Spleen (tissue), 7 donors: ENCODE measurements at regions not wholly inside any gene's neighbourhood (a gene's known extent, or its start where the extent isn't known, plus 50 kb on each side); places are given as distances from the start of the nearest gene placed in this dataset.

Experiments
- POLR2A ChIP-seq, 3 donors: fragments of 450-650 bp; IDR thresholded peaks; one replicate each; pipeline ENCODE4 v1.5.1; 2017; ENCODE audit warnings: antibody characterized with exemption in 3 of 3, mild to moderate bottlenecking in 1 of 3
- POLR2AphosphoS5 ChIP-seq, 3 donors: sonication (generic); formaldehyde crosslinking; IDR thresholded peaks; one replicate each; pipeline ENCODE4 v1.5.1; 2017; ENCODE audit warnings: antibody characterized with exemption in 3 of 3
- TF ChIP-seq, protein P1 (sequence below), 11 experiments: fragments of 200-600 bp in 7 of 11; fragments of 450-650 bp in 4 of 11; sonication (generic) in 4 of 11; IDR thresholded peaks in 8 of 11; conservative IDR thresholded peaks in 3 of 11; 1 replicate in 7 of 11; 2 replicates in 4 of 11; pipeline versions ENCODE4 v1.4.0 to v1.8.0; 2016 to 2021; ENCODE audit warnings: antibody characterized with exemption in 11 of 11, inconsistent platforms in 4 of 11, mild to moderate bottlenecking in 1 of 11
- donor health status: DM: no; HTN: no; CAD: no; lungs with moderate emphysema.
- donor health status: DM: no; HTN: no; CAD: no.
- donor health status: DM: no; HTN: no; CAD: no.

DNA sequence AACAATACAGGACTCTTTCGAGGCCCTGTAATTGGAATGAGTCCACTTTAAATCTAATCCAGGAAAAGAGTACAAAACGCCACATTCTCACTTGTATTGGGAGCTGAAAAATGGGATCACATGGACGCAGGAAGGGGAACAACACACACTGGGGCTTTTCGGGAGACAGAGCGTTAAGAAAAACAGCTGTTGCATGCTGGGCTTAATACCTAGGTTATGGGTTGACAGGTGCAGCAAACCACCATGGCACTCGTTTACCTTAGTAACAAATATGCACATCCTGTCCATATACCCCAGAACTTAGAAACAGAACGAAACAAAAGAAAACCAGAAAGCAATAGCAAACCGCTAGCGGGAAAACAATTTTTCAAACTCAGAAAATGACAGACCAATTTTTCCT, 1532.7 kb upstream of the TPTE start:
- TF ChIP-seq, protein P1, sequence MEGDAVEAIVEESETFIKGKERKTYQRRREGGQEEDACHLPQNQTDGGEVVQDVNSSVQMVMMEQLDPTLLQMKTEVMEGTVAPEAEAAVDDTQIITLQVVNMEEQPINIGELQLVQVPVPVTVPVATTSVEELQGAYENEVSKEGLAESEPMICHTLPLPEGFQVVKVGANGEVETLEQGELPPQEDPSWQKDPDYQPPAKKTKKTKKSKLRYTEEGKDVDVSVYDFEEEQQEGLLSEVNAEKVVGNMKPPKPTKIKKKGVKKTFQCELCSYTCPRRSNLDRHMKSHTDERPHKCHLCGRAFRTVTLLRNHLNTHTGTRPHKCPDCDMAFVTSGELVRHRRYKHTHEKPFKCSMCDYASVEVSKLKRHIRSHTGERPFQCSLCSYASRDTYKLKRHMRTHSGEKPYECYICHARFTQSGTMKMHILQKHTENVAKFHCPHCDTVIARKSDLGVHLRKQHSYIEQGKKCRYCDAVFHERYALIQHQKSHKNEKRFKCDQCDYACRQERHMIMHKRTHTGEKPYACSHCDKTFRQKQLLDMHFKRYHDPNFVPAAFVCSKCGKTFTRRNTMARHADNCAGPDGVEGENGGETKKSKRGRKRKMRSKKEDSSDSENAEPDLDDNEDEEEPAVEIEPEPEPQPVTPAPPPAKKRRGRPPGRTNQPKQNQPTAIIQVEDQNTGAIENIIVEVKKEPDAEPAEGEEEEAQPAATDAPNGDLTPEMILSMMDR (IDR thresholded peaks at IDR 0.05 in 8 of 11, conservative IDR thresholded peaks at IDR 0.05 in 3 of 11), result no peak
- TF ChIP-seq POLR2A (IDR thresholded peaks at IDR 0.05) (no peak), POLR2AphosphoS5 (IDR thresholded peaks at IDR 0.05) (no peak)
